ENCODE measurements at regions not wholly inside any gene's neighbourhood (a gene's known extent, or its start where the extent isn't known, plus 50 kb on each side); places are given as distances from the start of the nearest gene placed in this dataset.

DNA sequence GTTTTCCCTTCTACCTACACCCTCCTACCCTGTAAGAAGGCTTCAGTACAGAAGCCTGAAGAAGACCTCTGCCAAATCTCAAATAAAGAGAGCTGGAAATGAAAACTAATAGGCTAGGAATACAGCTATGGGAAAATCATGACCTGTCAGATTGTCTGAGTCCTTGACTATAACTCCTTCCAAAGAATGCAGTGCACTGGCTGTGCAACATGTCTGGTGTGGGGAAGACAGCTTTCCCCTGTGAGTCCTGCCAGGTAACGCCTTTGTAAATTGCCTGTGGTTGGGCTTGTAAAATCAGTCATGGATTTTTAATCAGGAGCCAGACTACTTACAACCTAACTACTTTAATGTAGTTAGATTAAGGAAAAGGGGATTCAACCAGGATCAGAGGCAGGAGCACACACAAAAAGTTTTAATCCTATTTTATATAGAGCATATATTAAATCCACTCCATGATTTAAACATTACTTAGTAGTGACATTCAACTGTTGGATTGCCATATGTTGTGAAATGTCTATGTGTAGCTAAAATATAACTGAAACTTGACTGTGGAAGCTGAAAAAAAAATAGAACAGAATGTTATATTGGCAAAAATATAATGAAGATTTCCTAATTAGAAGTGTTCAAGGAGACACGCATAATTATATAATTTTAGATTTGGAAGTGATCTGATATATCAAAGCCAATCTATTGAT lies 1667.8 kb downstream of the KCNT2 start:
- no peak for TF ChIP-seq POLR2AphosphoS5 (IDR thresholded peaks at IDR 0.05; ENCODE audit: low read depth, low read length)
- no peak for TF ChIP-seq FOXP2 (optimal IDR thresholded peaks at IDR 0.05; ENCODE audit: borderline replicate concordance, extremely low read depth, extremely low read length, insufficient read depth)

DNA sequence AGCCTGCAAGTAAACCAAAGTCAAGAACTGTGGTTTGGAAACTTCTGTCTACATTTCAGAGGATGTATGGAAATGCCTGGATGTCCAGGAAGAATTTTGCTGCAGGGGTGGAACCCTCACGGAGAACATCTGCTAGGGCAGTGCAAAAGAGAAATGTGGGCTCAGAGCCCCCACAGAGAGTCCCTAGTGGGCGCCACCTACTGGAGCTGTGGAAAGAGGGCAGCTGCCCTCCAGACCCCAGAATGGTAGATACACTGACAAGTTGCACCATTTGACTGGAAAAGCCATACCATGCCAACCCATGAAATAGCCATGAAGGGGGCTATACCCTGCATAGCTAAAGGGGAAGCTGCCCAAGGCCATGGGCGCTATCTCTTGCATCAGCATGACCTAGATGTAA lies 1672.4 kb downstream of the KCNT2 start:
- TF ChIP-seq FOXP2 (optimal IDR thresholded peaks at IDR 0.05; ENCODE audit: borderline replicate concordance, extremely low read depth, extremely low read length, insufficient read depth) (no peak), SIN3A (IDR thresholded peaks at IDR 0.05; ENCODE audit: borderline replicate concordance, insufficient read depth, low read length) (no peak)

DNA sequence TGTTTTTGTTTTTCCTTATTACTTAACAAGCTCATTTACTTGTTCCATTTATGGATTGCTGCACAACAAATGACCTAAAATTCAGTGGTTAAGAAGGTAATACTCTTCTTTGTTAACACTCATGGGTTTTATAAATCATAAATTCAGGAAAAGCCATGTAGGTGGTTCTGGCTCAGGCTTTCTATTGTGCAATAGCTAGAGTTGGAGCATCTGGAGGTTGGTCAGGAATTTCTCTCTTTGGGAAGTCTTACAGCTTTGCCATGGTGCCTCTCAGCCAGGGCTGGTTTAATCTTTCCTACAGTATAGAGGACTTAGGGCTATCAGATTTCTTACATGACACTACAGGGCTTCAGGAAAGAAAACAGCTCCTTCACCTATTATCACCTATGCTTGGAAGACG lies 1677.1 kb downstream of the KCNT2 start:
- TF ChIP-seq, protein P1, sequence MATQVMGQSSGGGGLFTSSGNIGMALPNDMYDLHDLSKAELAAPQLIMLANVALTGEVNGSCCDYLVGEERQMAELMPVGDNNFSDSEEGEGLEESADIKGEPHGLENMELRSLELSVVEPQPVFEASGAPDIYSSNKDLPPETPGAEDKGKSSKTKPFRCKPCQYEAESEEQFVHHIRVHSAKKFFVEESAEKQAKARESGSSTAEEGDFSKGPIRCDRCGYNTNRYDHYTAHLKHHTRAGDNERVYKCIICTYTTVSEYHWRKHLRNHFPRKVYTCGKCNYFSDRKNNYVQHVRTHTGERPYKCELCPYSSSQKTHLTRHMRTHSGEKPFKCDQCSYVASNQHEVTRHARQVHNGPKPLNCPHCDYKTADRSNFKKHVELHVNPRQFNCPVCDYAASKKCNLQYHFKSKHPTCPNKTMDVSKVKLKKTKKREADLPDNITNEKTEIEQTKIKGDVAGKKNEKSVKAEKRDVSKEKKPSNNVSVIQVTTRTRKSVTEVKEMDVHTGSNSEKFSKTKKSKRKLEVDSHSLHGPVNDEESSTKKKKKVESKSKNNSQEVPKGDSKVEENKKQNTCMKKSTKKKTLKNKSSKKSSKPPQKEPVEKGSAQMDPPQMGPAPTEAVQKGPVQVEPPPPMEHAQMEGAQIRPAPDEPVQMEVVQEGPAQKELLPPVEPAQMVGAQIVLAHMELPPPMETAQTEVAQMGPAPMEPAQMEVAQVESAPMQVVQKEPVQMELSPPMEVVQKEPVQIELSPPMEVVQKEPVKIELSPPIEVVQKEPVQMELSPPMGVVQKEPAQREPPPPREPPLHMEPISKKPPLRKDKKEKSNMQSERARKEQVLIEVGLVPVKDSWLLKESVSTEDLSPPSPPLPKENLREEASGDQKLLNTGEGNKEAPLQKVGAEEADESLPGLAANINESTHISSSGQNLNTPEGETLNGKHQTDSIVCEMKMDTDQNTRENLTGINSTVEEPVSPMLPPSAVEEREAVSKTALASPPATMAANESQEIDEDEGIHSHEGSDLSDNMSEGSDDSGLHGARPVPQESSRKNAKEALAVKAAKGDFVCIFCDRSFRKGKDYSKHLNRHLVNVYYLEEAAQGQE (IDR thresholded peaks at IDR 0.05; ENCODE audit: insufficient read depth in 1 of 2, low read depth in 2 of 2, low read length in 2 of 2) = no peak
- TF ChIP-seq FOXP2 (optimal IDR thresholded peaks at IDR 0.05; ENCODE audit: borderline replicate concordance, extremely low read depth, extremely low read length, insufficient read depth) = no peak

DNA sequence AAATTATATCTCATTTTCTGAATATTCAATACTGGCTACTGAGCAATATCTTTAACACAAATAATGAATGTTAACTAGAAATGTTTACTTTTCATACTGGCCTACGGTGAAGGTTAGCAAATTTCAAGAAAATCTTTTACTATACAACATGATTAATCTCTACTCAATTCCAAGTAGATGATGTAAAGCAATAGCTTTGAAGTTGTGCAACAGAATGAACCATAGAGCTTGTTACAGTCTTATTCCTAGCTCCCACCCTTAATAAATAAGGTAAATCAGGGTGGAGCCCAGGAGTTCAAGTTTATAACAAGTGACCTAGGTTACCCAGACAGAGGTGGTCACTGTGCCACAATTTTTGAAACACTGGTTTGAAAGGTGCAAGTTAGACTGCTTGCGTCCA lies 1678.1 kb downstream of the KCNT2 start:
- TF ChIP-seq POLR2AphosphoS5 (IDR thresholded peaks at IDR 0.05; ENCODE audit: low read depth, low read length) (no peak), FOXP2 (optimal IDR thresholded peaks at IDR 0.05; ENCODE audit: borderline replicate concordance, extremely low read depth, extremely low read length, insufficient read depth) (no peak), SIN3A (IDR thresholded peaks at IDR 0.05; ENCODE audit: borderline replicate concordance, insufficient read depth, low read length) (no peak), TAF1 (IDR thresholded peaks at IDR 0.05; ENCODE audit: borderline replicate concordance, insufficient read depth, low read length) (no peak)
- TF ChIP-seq, protein P1 (IDR thresholded peaks at IDR 0.05; ENCODE audit: insufficient read depth in 1 of 2, low read depth in 2 of 2, low read length in 2 of 2) = no peak

DNA sequence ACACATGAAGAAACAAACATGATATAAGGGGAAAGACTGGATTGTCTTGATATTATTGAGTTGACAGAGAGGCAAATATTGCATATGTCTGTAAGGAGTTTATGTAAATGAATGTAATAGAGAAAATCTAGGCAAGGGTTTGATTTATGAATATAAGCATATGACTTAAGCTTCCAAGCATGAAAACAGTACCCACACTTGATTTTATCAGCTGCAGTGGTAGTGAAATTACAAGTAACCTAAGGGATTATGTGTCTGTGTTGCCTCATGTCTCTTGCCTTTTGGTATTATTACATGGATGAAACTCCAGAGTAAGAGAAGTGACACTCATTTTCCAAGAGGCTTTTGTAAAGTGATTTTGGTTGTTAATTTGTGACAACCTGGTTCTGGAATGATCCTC lies 1678.9 kb downstream of the KCNT2 start:
- TF ChIP-seq FOXP2 (optimal IDR thresholded peaks at IDR 0.05; ENCODE audit: borderline replicate concordance, extremely low read depth, extremely low read length, insufficient read depth) (no peak), TAF1 (IDR thresholded peaks at IDR 0.05; ENCODE audit: borderline replicate concordance, insufficient read depth, low read length) (no peak), POLR2AphosphoS5 (IDR thresholded peaks at IDR 0.05; ENCODE audit: low read depth, low read length) (no peak), SIN3A (IDR thresholded peaks at IDR 0.05; ENCODE audit: borderline replicate concordance, insufficient read depth, low read length) (no peak)
- TF ChIP-seq, protein P1 (IDR thresholded peaks at IDR 0.05; ENCODE audit: insufficient read depth in 1 of 2, low read depth in 2 of 2, low read length in 2 of 2) = no peak

DNA sequence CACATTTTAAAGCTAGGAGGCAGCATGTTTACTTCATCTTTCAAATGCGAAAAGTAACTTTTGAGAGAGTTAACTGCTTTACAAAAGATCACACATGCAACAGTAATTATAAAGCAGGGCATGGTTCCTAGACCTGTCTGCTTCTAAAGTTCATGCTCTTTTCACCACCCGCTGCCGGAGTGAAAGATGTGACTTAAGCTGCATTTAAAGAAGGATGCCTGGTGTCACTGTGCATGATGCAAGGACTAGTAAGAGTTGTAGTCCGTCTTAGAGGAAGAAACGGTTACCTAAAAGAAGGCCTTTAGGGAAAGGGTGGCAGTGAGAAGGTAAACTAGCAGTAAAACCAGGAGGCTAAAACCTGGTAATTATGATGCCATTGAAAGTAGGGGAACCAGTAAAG lies 1689.1 kb downstream of the KCNT2 start:
- TF ChIP-seq, protein P1 (IDR thresholded peaks at IDR 0.05; ENCODE audit: insufficient read depth in 1 of 2, low read depth in 2 of 2, low read length in 2 of 2) = no peak
- no peak for TF ChIP-seq SIN3A (IDR thresholded peaks at IDR 0.05; ENCODE audit: borderline replicate concordance, insufficient read depth, low read length)
- no peak for TF ChIP-seq POLR2AphosphoS5 (IDR thresholded peaks at IDR 0.05; ENCODE audit: low read depth, low read length)
- no peak for TF ChIP-seq TAF1 (IDR thresholded peaks at IDR 0.05; ENCODE audit: borderline replicate concordance, insufficient read depth, low read length)
- TF ChIP-seq FOXP2 (optimal IDR thresholded peaks at IDR 0.05; ENCODE audit: borderline replicate concordance, extremely low read depth, extremely low read length, insufficient read depth) = no peak
